ENCODE measurements at regions not wholly inside any gene's neighbourhood (a gene's known extent, or its start where the extent isn't known, plus 50 kb on each side); places are given as distances from the start of the nearest gene placed in this dataset.

DNA sequence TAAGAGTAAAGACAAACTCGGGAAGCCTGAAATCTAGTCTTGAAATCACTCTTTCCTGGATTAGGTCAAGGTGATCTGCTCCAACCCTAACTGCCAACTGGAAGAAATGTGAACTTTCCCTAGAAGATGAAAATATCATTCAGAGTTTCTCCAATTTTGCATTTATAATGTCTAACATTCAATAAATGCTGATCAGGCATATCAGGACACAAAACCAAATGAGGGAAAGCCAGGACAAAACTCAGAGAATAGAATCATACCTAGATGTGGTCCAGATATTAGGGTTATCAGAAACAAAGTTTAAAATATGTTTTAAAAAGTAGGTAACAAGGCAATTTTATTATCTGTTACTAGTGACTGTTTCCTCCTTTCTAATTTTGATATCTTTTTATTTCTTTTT is 335.5 kb upstream of the MAP3K7 start:
- TF ChIP-seq, protein P1, sequence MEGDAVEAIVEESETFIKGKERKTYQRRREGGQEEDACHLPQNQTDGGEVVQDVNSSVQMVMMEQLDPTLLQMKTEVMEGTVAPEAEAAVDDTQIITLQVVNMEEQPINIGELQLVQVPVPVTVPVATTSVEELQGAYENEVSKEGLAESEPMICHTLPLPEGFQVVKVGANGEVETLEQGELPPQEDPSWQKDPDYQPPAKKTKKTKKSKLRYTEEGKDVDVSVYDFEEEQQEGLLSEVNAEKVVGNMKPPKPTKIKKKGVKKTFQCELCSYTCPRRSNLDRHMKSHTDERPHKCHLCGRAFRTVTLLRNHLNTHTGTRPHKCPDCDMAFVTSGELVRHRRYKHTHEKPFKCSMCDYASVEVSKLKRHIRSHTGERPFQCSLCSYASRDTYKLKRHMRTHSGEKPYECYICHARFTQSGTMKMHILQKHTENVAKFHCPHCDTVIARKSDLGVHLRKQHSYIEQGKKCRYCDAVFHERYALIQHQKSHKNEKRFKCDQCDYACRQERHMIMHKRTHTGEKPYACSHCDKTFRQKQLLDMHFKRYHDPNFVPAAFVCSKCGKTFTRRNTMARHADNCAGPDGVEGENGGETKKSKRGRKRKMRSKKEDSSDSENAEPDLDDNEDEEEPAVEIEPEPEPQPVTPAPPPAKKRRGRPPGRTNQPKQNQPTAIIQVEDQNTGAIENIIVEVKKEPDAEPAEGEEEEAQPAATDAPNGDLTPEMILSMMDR (conservative IDR thresholded peaks at IDR 0.05): no peak
- no peak for TF ChIP-seq EZH2 (IDR thresholded peaks at IDR 0.05; ENCODE audit: low read depth)
